ENCODE measurements at regions not wholly inside any gene's neighbourhood (a gene's known extent, or its start where the extent isn't known, plus 50 kb on each side); places are given as distances from the start of the nearest gene placed in this dataset.

DNA sequence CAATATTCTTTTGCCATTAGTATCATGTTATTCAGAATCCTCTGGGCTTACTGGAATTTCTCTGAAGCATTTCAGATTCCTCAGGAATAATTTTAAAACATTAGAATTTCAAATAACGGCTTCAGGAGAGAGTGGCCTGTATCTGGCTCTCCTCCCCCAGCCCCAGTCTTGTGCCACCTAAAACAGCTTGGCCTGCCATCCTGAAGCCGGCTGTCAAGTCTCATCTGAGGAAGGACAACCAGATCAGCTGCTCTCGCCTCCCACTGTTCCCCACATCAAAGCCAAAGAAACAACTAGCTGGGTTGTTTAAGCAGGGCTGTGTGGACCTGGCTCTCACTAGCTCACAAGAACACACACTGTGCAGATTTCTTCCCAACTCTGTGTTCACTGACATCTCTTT lies 178.2 kb downstream of the FGFR2 start:
- no peaks in the 10 kb centered on the region for H3K36me3 ChIP-seq
- no peaks in the 10 kb centered on the region for H3K4me1 ChIP-seq (replicated peaks)
- no peak overlapping the region for H3K4me3 ChIP-seq
- no peak overlapping the region for H3K27ac ChIP-seq
- H3K9me3 ChIP-seq (replicated peaks) = peaks cover 14% of the 10 kb centered on the region; the same call in 1 of the 2 replicates
- no peak for DNase-seq (ENCODE audit: low read depth in 1 of 2, low spot score in 2 of 2)
- H3K27me3 ChIP-seq (replicated peaks) = no peaks in the 10 kb centered on the region

- Histone ChIP-seq H3K9me3 (replicated peaks) (peaks cover 16% of the 10 kb centered on the region), H3K27me3 (replicated peaks) (no peaks in the 10 kb centered on the region), H3K4me1 (replicated peaks) (no peaks in the 10 kb centered on the region), H3K4me3 (no peak overlapping the region), H3K27ac (no peak overlapping the region), H3K36me3 (no peaks in the 10 kb centered on the region)
- DNase-seq (ENCODE audit: low read depth in 1 of 2, low spot score in 2 of 2) = no peak
These were observed 176.1 kb downstream of the FGFR2 start for GRCh38 chr10:121422096-121422495.

DNA sequence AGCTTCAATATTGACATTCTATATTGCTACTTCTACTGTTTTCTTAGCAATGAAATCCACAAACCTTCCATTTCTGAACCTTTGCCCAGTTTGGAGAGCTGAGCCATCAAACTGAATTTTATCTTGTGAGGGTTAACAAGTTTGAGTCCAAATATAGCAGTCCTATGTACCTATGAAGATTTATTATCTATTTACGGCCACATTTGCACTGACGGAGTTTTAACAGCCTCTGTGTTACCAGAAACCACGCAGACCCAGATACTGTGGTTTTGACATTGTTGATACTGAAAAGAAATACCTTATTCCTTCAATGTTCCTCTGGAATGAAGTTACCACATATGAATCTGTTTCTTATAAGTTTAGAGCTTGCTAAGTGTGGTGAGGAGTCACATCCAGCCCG lies 172.6 kb downstream of the FGFR2 start:
- H3K9me3 ChIP-seq (replicated peaks) = peaks cover 11% of the 10 kb centered on the region; the same call in 1 of the 2 replicates
- H3K4me1 ChIP-seq (replicated peaks) = no peaks in the 10 kb centered on the region
- DNase-seq (ENCODE audit: low read depth in 1 of 2, low spot score in 2 of 2) = no peak
- no peaks in the 10 kb centered on the region for H3K36me3 ChIP-seq
- no peaks in the 10 kb centered on the region for H3K27me3 ChIP-seq (replicated peaks)
- no peak overlapping the region for H3K27ac ChIP-seq
- no peak overlapping the region for H3K4me3 ChIP-seq

DNA sequence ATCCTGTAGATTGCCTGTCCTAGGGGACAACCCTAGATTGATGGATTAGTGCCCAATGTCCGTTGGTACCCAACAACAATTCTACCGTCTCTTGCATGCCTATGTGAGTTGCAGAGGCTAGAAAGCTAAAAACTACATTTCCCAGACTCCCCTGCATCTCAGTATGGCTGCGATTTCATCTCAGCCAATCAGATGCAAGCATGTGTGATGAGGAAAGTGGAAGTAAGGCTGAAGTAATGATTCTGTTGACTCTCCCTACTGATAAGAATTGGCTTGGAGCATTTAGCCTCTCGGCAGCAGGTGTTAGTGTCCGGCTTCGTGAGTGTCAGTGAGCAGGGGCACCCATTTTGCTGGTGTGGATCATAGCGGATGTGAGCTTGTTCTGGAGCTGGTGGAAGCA lies 171.9 kb downstream of the FGFR2 start:
- Histone ChIP-seq H3K27me3 (replicated peaks) (no peaks in the 10 kb centered on the region), H3K4me1 (replicated peaks) (no peaks in the 10 kb centered on the region), H3K36me3 (no peaks in the 10 kb centered on the region), H3K9me3 (replicated peaks) (peaks cover 11% of the 10 kb centered on the region; the same call in 1 of the 2 replicates), H3K27ac (no peak overlapping the region), H3K4me3 (no peak overlapping the region)
- no peak for DNase-seq (ENCODE audit: low read depth in 1 of 2, low spot score in 2 of 2)

Measured in SJSA1 (cell line).